PC-9 (cell line): ENCODE measurements at regions not wholly inside any gene's neighbourhood (a gene's known extent, or its start where the extent isn't known, plus 50 kb on each side); places are given as distances from the start of the nearest gene placed in this dataset.

Experiments
- BruUV-seq: library from RNA; stranded (reverse); fragments of 400-500 nt; replicated peaks from 2 replicates; lab custom pipeline; 2021; lab: Mats Ljungman, UMichigan
- CTCF ChIA-PET: fragments of 300-600 bp; sonication (Branson Sonifier 250); formaldehyde crosslinking; loops from one replicate; lab custom pipeline; 2022; ENCODE audit warnings: antibody characterized with exemption; lab: Charles Lee
- POLR2A ChIA-PET: fragments of 300-600 bp; sonication (Branson Sonifier 250); formaldehyde crosslinking; loops from one replicate; lab custom pipeline; 2022; ENCODE audit warnings: antibody characterized with exemption; ENCODE audit not compliant: unreplicated experiment; lab: Charles Lee
- DNase-seq, 2 experiments: peaks; one replicate each; pipeline versions ENCODE4 v3.0.0 to v3.0.0-alpha.2; 2015 to 2022; ENCODE audit warnings: mixed read lengths in 1 of 2
- H2AFZ ChIP-seq: fragments of 200-600 bp; sonication (generic); 2 replicates; pipeline ENCODE4 v1.8.1; 2017; ENCODE audit warnings: antibody characterized with exemption
- H3F3A ChIP-seq: fragments of 200-600 bp; sonication (generic); 2 replicates; pipeline ENCODE4 v1.8.1; 2017; ENCODE audit warnings: antibody characterized with exemption, mild to moderate bottlenecking, low read depth; ENCODE audit not compliant: insufficient read depth
- H3K27ac ChIP-seq: fragments of 200-600 bp; sonication (generic); 2 replicates; pipeline ENCODE4 v1.6.1; 2016; ENCODE audit warnings: mixed run types
- H3K27me3 ChIP-seq: fragments of 200-600 bp; sonication (generic); 2 replicates; pipeline ENCODE4 v1.6.1; 2016; ENCODE audit warnings: low read depth, mixed run types; ENCODE audit not compliant: insufficient read depth
- H3K36me3 ChIP-seq: fragments of 200-600 bp; sonication (generic); 2 replicates; pipeline ENCODE4 v1.6.1; 2016; ENCODE audit warnings: low read depth, mixed run types
- H3K4me1 ChIP-seq: fragments of 200-600 bp; sonication (generic); replicated peaks from 2 replicates; pipeline ENCODE4 v1.6.1; 2016; ENCODE audit warnings: mixed run types; ENCODE audit not compliant: insufficient read depth
- H3K4me2 ChIP-seq: fragments of 200-600 bp; sonication (generic); 2 replicates; pipeline ENCODE4 v1.6.1; 2017; ENCODE audit warnings: mixed run types
- H3K4me3 ChIP-seq: fragments of 200-600 bp; sonication (generic); 2 replicates; pipeline ENCODE4 v1.6.1; 2016; ENCODE audit warnings: mixed run types
- H3K79me2 ChIP-seq: fragments of 200-600 bp; sonication (generic); 2 replicates; pipeline ENCODE4 v1.6.1; 2017; ENCODE audit warnings: low read depth, mixed run types
- H3K9me2 ChIP-seq: fragments of 200-600 bp; sonication (generic); 2 replicates; pipeline ENCODE4 v1.8.1; 2017; ENCODE audit warnings: mild to moderate bottlenecking; ENCODE audit not compliant: insufficient read depth
- H3K9me3 ChIP-seq: fragments of 200-600 bp; sonication (generic); 2 replicates; pipeline ENCODE4 v1.8.1; 2016; ENCODE audit warnings: low read depth; ENCODE audit not compliant: insufficient read depth
- H4K20me1 ChIP-seq: fragments of 200-600 bp; sonication (generic); 2 replicates; pipeline ENCODE4 v1.8.1; 2017; ENCODE audit not compliant: insufficient read depth
- EZH2 ChIP-seq: fragments of 200-600 bp; sonication (generic); IDR thresholded peaks from 2 replicates; pipeline ENCODE4 v1.8.0; 2017; ENCODE audit warnings: antibody characterized with exemption, low read depth
- intact Hi-C: fragments of 100-400 bp; cut with micrococcal nuclease; formaldehyde crosslinking; loops from one replicate; pipeline ENCODE4 v1.10.0; 2022; ENCODE audit not compliant: unreplicated experiment
- TF ChIP-seq, protein P1 (sequence below): fragments of 200-600 bp; sonication (generic); conservative IDR thresholded peaks from 2 replicates; pipeline ENCODE4 v1.6.1; 2017; ENCODE audit warnings: mixed run types, antibody characterized with exemption, mild to moderate bottlenecking, moderate library complexity

GRCh38 chr18:37721544-37722522 is 156.2 kb upstream of the CELF4 start:
- intact Hi-C loops = no loop called here
- BruUV-seq = no TSS peak
- POLR2A ChIA-PET = no interaction called here
- Histone ChIP-seq H3K9me3 (no peaks in the 10 kb centered on the region), H3K4me1 (no peaks in the 10 kb centered on the region), H3K79me2 (no peaks in the 10 kb centered on the region), H3K36me3 (no peaks in the 10 kb centered on the region), H3F3A (no peaks in the 10 kb centered on the region), H3K4me2 (no peak overlapping the region), H3K9me2 (no peaks in the 10 kb centered on the region), H2AFZ (no peak overlapping the region), H3K27ac (no peak overlapping the region), H3K4me3 (no peak overlapping the region), H3K27me3 (no peaks in the 10 kb centered on the region), H4K20me1 (no peaks in the 10 kb centered on the region)
- no peak for TF ChIP-seq EZH2
- TF ChIP-seq, protein P1, sequence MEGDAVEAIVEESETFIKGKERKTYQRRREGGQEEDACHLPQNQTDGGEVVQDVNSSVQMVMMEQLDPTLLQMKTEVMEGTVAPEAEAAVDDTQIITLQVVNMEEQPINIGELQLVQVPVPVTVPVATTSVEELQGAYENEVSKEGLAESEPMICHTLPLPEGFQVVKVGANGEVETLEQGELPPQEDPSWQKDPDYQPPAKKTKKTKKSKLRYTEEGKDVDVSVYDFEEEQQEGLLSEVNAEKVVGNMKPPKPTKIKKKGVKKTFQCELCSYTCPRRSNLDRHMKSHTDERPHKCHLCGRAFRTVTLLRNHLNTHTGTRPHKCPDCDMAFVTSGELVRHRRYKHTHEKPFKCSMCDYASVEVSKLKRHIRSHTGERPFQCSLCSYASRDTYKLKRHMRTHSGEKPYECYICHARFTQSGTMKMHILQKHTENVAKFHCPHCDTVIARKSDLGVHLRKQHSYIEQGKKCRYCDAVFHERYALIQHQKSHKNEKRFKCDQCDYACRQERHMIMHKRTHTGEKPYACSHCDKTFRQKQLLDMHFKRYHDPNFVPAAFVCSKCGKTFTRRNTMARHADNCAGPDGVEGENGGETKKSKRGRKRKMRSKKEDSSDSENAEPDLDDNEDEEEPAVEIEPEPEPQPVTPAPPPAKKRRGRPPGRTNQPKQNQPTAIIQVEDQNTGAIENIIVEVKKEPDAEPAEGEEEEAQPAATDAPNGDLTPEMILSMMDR = no peak
- DNase-seq = no peak
- CTCF ChIA-PET = no interaction called here

DNA sequence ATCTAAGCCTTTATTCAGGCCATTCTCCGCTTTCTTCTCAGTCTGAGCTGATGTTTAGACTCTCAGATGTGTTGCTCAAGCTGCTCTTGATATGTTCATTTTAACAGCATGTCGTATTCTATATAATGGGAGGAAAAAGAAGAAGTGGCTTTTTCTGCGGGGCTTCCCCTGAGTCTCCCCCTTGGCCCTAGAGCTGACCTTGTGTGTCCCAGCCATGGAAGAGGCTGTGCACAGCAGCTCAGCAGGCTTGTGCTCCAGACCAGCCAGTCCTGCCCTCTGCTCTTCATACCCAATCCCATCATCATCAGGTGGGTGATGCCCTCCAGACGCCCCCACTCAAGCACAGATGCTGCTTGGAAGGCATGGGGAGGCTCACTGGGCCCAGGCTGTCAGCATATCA is 155.1 kb upstream of the CELF4 start:
- intact Hi-C loops = no loop called here
- no TSS peak for BruUV-seq
- no peaks in the 10 kb centered on the region for H3K4me1 ChIP-seq
- no peaks in the 10 kb centered on the region for H3K27me3 ChIP-seq
- H3K4me2 ChIP-seq = no peak overlapping the region
- no peaks in the 10 kb centered on the region for H3K9me3 ChIP-seq
- no peaks in the 10 kb centered on the region for H3K36me3 ChIP-seq
- no peak overlapping the region for H3K4me3 ChIP-seq
- TF ChIP-seq, protein P1 = no peak
- no peak for TF ChIP-seq EZH2
- DNase-seq = no peak
- no peaks in the 10 kb centered on the region for H3K79me2 ChIP-seq
- H3F3A ChIP-seq = no peaks in the 10 kb centered on the region
- H3K27ac ChIP-seq = no peak overlapping the region
- ChIA-PET POLR2A (no interaction called here), CTCF (no interaction called here)
- H3K9me2 ChIP-seq = no peaks in the 10 kb centered on the region
- no peaks in the 10 kb centered on the region for H4K20me1 ChIP-seq
- H2AFZ ChIP-seq = no peak overlapping the region

- no peak for DNase-seq
Measured at GRCh38 chr18:37717656-37718055, 152.1 kb upstream of the CELF4 start.

More at GRCh38 chr18:37717656-37718055, 152.1 kb upstream of the CELF4 start:
- Histone ChIP-seq H3K9me3 (no peaks in the 10 kb centered on the region), H3K27me3 (no peaks in the 10 kb centered on the region), H3K9me2 (no peaks in the 10 kb centered on the region), H2AFZ (no peak overlapping the region), H3K4me2 (no peak overlapping the region), H3K79me2 (no peaks in the 10 kb centered on the region), H3K36me3 (no peaks in the 10 kb centered on the region), H3K4me1 (no peaks in the 10 kb centered on the region), H3F3A (no peaks in the 10 kb centered on the region), H4K20me1 (no peaks in the 10 kb centered on the region), H3K4me3 (no peak overlapping the region), H3K27ac (no peak overlapping the region)
- ChIA-PET CTCF (no interaction called here), POLR2A (no interaction called here)
- no TSS peak for BruUV-seq
- TF ChIP-seq EZH2 = no peak
- TF ChIP-seq, protein P1 = no peak
- intact Hi-C loops = no loop called here
